ENCODE measurements at regions not wholly inside any gene's neighbourhood (a gene's known extent, or its start where the extent isn't known, plus 50 kb on each side); places are given as distances from the start of the nearest gene placed in this dataset.

GRCh38 chr21:35144978-35145377, 95.9 kb upstream of the RUNX1 start:
- Mint-ChIP-seq H3K9me3 (ENCODE audit: unreplicated experiment) (no peaks in the 10 kb centered on the region), H3K4me3 (ENCODE audit: unreplicated experiment) (no peak overlapping the region), H3K27me3 (ENCODE audit: unreplicated experiment) (no peaks in the 10 kb centered on the region), H3K27ac (ENCODE audit: unreplicated experiment) (no peak overlapping the region), H3K4me1 (ENCODE audit: low read depth, unreplicated experiment) (no peaks in the 10 kb centered on the region), H3K36me3 (ENCODE audit: unreplicated experiment) (no peaks in the 10 kb centered on the region)
- no peak for TF ChIP-seq CTCF (IDR thresholded peaks at IDR 0.05; ENCODE audit: partially characterized antibody, unreplicated experiment)
- DNase-seq, result no peak

- H3K4me3 Mint-ChIP-seq (ENCODE audit: unreplicated experiment), result no peak overlapping the region
- no peak for DNase-seq
- H3K9me3 Mint-ChIP-seq (ENCODE audit: unreplicated experiment), result no peaks in the 10 kb centered on the region
- TF ChIP-seq CTCF (IDR thresholded peaks at IDR 0.05; ENCODE audit: partially characterized antibody, unreplicated experiment), result no peak
- H3K27ac Mint-ChIP-seq (ENCODE audit: unreplicated experiment), result no peak overlapping the region
- H3K27me3 Mint-ChIP-seq (ENCODE audit: unreplicated experiment), result no peaks in the 10 kb centered on the region
- H3K4me1 Mint-ChIP-seq (ENCODE audit: low read depth, unreplicated experiment), result no peaks in the 10 kb centered on the region
- no peaks in the 10 kb centered on the region for H3K36me3 Mint-ChIP-seq (ENCODE audit: unreplicated experiment)
Observed at GRCh38 chr21:35142036-35142815, 93.1 kb upstream of the RUNX1 start.

GRCh38 chr21:35139382-35139715, 90.2 kb upstream of the RUNX1 start:
- H3K27me3 Mint-ChIP-seq (ENCODE audit: unreplicated experiment), result no peaks in the 10 kb centered on the region
- no peaks in the 10 kb centered on the region for H3K4me1 Mint-ChIP-seq (ENCODE audit: low read depth, unreplicated experiment)
- H3K9me3 Mint-ChIP-seq (ENCODE audit: unreplicated experiment), result no peaks in the 10 kb centered on the region
- no peaks in the 10 kb centered on the region for H3K36me3 Mint-ChIP-seq (ENCODE audit: unreplicated experiment)
- no peak for TF ChIP-seq CTCF (IDR thresholded peaks at IDR 0.05; ENCODE audit: partially characterized antibody, unreplicated experiment)
- H3K27ac Mint-ChIP-seq (ENCODE audit: unreplicated experiment), result no peak overlapping the region
- no peak for DNase-seq
- H3K4me3 Mint-ChIP-seq (ENCODE audit: unreplicated experiment), result no peak overlapping the region

- no peak for DNase-seq
- no peak overlapping the region for H3K27ac Mint-ChIP-seq (ENCODE audit: unreplicated experiment)
- no peak for TF ChIP-seq CTCF (IDR thresholded peaks at IDR 0.05; ENCODE audit: partially characterized antibody, unreplicated experiment)
- H3K27me3 Mint-ChIP-seq (ENCODE audit: unreplicated experiment), result no peaks in the 10 kb centered on the region
- no peaks in the 10 kb centered on the region for H3K9me3 Mint-ChIP-seq (ENCODE audit: unreplicated experiment)
- H3K36me3 Mint-ChIP-seq (ENCODE audit: unreplicated experiment), result no peaks in the 10 kb centered on the region
- no peaks in the 10 kb centered on the region for H3K4me1 Mint-ChIP-seq (ENCODE audit: low read depth, unreplicated experiment)
- H3K4me3 Mint-ChIP-seq (ENCODE audit: unreplicated experiment), result no peak overlapping the region
Observed at GRCh38 chr21:35138665-35139381, 89.7 kb upstream of the RUNX1 start.

- Mint-ChIP-seq H3K9me3 (ENCODE audit: unreplicated experiment) (no peaks in the 10 kb centered on the region), H3K4me1 (ENCODE audit: low read depth, unreplicated experiment) (no peaks in the 10 kb centered on the region), H3K27me3 (ENCODE audit: unreplicated experiment) (peaks cover 2% of the 10 kb centered on the region), H3K36me3 (ENCODE audit: unreplicated experiment) (no peaks in the 10 kb centered on the region), H3K4me3 (ENCODE audit: unreplicated experiment) (no peak overlapping the region), H3K27ac (ENCODE audit: unreplicated experiment) (no peak overlapping the region)
- no peak for TF ChIP-seq CTCF (IDR thresholded peaks at IDR 0.05; ENCODE audit: partially characterized antibody, unreplicated experiment)
- no peak for DNase-seq
Observed at GRCh38 chr21:35136586-35137219, 87.6 kb upstream of the RUNX1 start.
